ENCODE measurements at regions not wholly inside any gene's neighbourhood (a gene's known extent, or its start where the extent isn't known, plus 50 kb on each side); places are given as distances from the start of the nearest gene placed in this dataset.
A peak's percentile ranks its signal among the peaks of the same experiment; 100 is the strongest.
"Not testable (repeated sequence)": the region's sequence is repeated elsewhere in the genome, so short reads cannot be mapped to it uniquely, and the experiment has no call there.

- no peak for DNase-seq
Measured at GRCh38 chr4:140244328-140244727, 90.3 kb upstream of the MAML3 start.

GRCh38 chr4:140243278-140243753 lies 89.3 kb upstream of the MAML3 start:
- DNase-seq = peak; percentile 78

GRCh38 chr4:140242357-140243277 lies 88.6 kb upstream of the MAML3 start:
- no peak for DNase-seq

- peak; percentile 35 for DNase-seq
Measured at GRCh38 chr4:140240237-140240636, 86.3 kb upstream of the MAML3 start.

GRCh38 chr4:140239311-140239710 lies 85.3 kb upstream of the MAML3 start:
- peak; percentile 58 for DNase-seq

GRCh38 chr4:140238351-140239056 lies 84.5 kb upstream of the MAML3 start:
- peak; percentile 96 for DNase-seq

GRCh38 chr4:140237616-140238350 lies 83.8 kb upstream of the MAML3 start:
- peak; percentile 94 for DNase-seq

- DNase-seq = no peak
Measured at GRCh38 chr4:140236654-140237169, 82.7 kb upstream of the MAML3 start.

- no peak for DNase-seq
Measured at GRCh38 chr4:140234697-140235060, 80.7 kb upstream of the MAML3 start.

GRCh38 chr4:140233791-140234696 lies 80.1 kb upstream of the MAML3 start:
- no peak for DNase-seq

- no peak for DNase-seq
Measured at GRCh38 chr4:140229881-140230280, 75.9 kb upstream of the MAML3 start.

- DNase-seq = no peak
Measured at GRCh38 chr4:140227286-140227685, 73.3 kb upstream of the MAML3 start.

GRCh38 chr4:140223056-140223810 lies 69.2 kb upstream of the MAML3 start:
- DNase-seq = no peak

- DNase-seq = no peak
Measured at GRCh38 chr4:140222171-140222570, 68.2 kb upstream of the MAML3 start.

- DNase-seq = no peak
Measured at GRCh38 chr4:140220058-140220457, 66.1 kb upstream of the MAML3 start.

GRCh38 chr4:140219567-140219966 lies 65.6 kb upstream of the MAML3 start:
- no peak for DNase-seq

GRCh38 chr4:140219070-140219469 lies 65.1 kb upstream of the MAML3 start:
- DNase-seq = not testable (repeated sequence)

- no peak for DNase-seq
Measured at GRCh38 chr4:140213749-140214148, 59.8 kb upstream of the MAML3 start.

GRCh38 chr4:140213116-140213515 lies 59.1 kb upstream of the MAML3 start:
- DNase-seq = no peak

- no peak for DNase-seq
Measured at GRCh38 chr4:140212646-140213045, 58.7 kb upstream of the MAML3 start.

GRCh38 chr4:140212194-140212593 lies 58.2 kb upstream of the MAML3 start:
- no peak for DNase-seq
